Heart left ventricle (tissue), 16 donors: ENCODE measurements at regions not wholly inside any gene's neighbourhood (a gene's known extent, or its start where the extent isn't known, plus 50 kb on each side); places are given as distances from the start of the nearest gene placed in this dataset.

ENCODE experiments used
- ATAC-seq, 4 donors: fragments of 200-7000 bp; cut with Tn5 transposase; one replicate each; pipeline ENCODE4 v1.9.1; 2020 to 2022; ENCODE audit warnings: moderate library complexity in 4 of 4, mild to moderate bottlenecking in 3 of 4, moderate number of reproducible peaks in 1 of 4
- DNase-seq, 5 donors: peaks; one replicate each; pipeline ENCODE4 v3.0.0-alpha.2; 2020
- H3K27ac ChIP-seq, 12 donors: fragments of 200-600 bp; sonication (generic) in 4 of 12; one replicate each; pipeline versions ENCODE4 v1.5.0 to v1.8.0; 2016 to 2022; ENCODE audit warnings: mild to moderate bottlenecking in 2 of 12
- H3K27me3 ChIP-seq, 9 donors: fragments of 200-600 bp; sonication (generic) in 2 of 9; one replicate each; pipeline versions ENCODE4 v1.5.1 to v1.8.0; 2016 to 2022; ENCODE audit warnings: mild to moderate bottlenecking in 3 of 9
- H3K36me3 ChIP-seq, 9 donors: fragments of 200-600 bp; sonication (generic) in 2 of 9; one replicate each; pipeline versions ENCODE4 v1.5.0 to v1.8.0; 2018 to 2022; ENCODE audit warnings: mild to moderate bottlenecking in 2 of 9
- H3K4me1 ChIP-seq, 12 donors: fragments of 200-600 bp; sonication (generic) in 4 of 12; one replicate each; pipeline versions ENCODE4 v1.5.0 to v1.8.0; 2016 to 2022; ENCODE audit warnings: mild to moderate bottlenecking in 3 of 12
- H3K4me3 ChIP-seq, 12 donors: fragments of 200-600 bp; sonication (generic) in 4 of 12; one replicate each; pipeline versions ENCODE4 v1.5.0 to v1.8.0; 2017 to 2022; ENCODE audit warnings: mild to moderate bottlenecking in 9 of 12, moderate library complexity in 4 of 12
- H3K9me3 ChIP-seq, 12 donors: fragments of 200-600 bp; sonication (generic) in 4 of 12; one replicate each; pipeline versions ENCODE4 v1.5.0 to v1.8.0; 2016 to 2022; ENCODE audit warnings: mild to moderate bottlenecking in 1 of 12
- CTCF ChIP-seq, 12 donors: fragments of 200-600 bp; sonication (generic) in 4 of 12; IDR thresholded peaks; one replicate each; pipeline versions ENCODE4 v1.5.0 to v1.8.0; 2018 to 2022; ENCODE audit warnings: antibody characterized with exemption in 12 of 12, mild to moderate bottlenecking in 5 of 12
- POLR2A ChIP-seq, 2 donors: fragments of 450-650 bp; IDR thresholded peaks; one replicate each; pipeline ENCODE4 v1.6.1; 2017; ENCODE audit warnings: antibody characterized with exemption in 2 of 2, mild to moderate bottlenecking in 2 of 2, moderate library complexity in 2 of 2
- WGBS, 4 donors: extraction: QIAGEN DNeasy Blood & Tissue Kit in 2 of 4; methylation state at CpG; one replicate each; pipeline versions ENCODE4 v1.1.5 to v1.1.7; 2013 to 2018; 5-methylcytosine and 5-hydroxymethylcytosine counted together
- intact Hi-C, 10 donors: fragments of 100-400 bp; cut with DNase I; formaldehyde crosslinking; loops; one replicate each; pipeline versions ENCODE4 v1.11.1 to v1.14.2; 2022
- donor health status: ischemic (EF 13 %, LVEDD 7.1; RV severe dilation, severe dysfunction).
- donor health status: healthy with polysubstance abuse.
- donor health status: DM: no; HTN: yes; CAD: no.
- donor health status: DM: no; HTN: no; CAD: no.
- donor health status: ischemic (EF 25% LVEDD 6.9; RV normal size, moderate dysfunction).
- donor health status: ischemic (EF 25% LVEDD 5.7; RV mildly dilated, moderate dysfunction).
- donor health status: healthy.
- donor health status: DM: yes; HTN: yes; CAD: no.
- donor health status: ischemic (EF 35%, LVEDD 5.7; RV mildly dilated, moderate dysfunction).
- donor health status: nonischemic (EF 11% LVEDD 7.7; RV severe dilation, severe dysfunction).
- donor health status: DM: yes; HTN: yes; CAD: no.
- donor health status: PGD.
- donor health status: ischemic (EF 29% LVEDD 5.4; RV normal size, mild dysfunction).
- donor health status: nonischemic (EF 23%, LVEDD 6.1; RV moderate dilation, normal function).

- DNase-seq (no peak), ATAC-seq (no peak)
- H3K4me3 ChIP-seq: no peak overlapping the region
- H3K27me3 ChIP-seq: no peaks in the 10 kb centered on the region
- 67 to 80% (median 74%) methylated on average over 2 of the region's 2 CpGs for WGBS, 4 donors
- H3K27ac ChIP-seq: no peak overlapping the region
- TF ChIP-seq CTCF (IDR thresholded peaks at IDR 0.05) (no peak), POLR2A (IDR thresholded peaks at IDR 0.05) (no peak)
- no peaks in the 10 kb centered on the region for H3K36me3 ChIP-seq
- H3K4me1 ChIP-seq: no peaks in the 10 kb centered on the region
- H3K9me3 ChIP-seq: peaks cover 0 to 5% (median 0%) of the 10 kb centered on the region in 12 donors
- intact Hi-C loops: no loop called here
These were observed 173.5 kb downstream of the NKX6-1 start for GRCh38 chr4:84325625-84326024.

DNA sequence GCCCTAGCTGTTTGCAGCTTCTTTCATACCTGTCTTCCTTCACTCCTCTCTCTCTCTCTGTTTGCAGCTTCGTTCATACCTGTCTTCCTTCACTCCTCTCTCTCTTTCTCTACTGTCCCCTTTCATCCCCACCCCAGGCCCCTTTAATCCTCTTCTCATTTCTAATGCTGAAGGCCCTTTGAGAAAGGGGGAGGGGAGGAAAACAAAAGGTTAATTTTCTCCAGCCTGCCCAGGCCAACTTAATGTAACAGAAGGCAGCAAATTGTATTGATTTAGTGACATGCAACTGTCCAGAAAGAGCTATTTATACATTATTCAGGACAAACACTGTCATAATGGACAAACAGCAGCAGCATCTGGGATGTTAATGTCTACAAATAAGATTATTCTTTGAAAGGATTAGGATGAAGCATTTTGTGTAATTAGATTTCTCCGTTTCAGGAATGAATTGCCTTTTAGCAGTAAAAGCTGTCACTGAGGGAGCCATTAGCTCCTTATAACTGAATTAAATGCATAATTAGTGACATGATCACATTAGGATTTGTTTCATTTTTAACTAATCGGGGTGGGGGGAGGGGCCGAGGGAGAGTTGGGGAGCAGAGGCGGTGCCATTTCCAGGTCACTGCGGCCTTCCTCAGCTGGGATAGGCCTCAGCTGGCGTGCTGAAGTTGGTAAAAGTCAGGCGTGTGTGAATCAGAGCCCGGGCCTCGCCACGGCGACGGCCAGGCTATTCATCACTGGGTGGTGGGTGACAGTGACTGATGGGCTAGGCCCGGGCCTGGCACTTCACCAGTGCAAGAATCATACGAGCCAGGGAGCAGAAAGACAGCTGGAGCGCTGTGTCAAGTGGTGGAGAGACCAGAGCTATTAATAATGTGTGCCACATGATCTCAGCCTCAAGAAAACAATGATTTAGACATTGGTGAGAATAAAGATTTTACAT lies 174.5 kb downstream of the NKX6-1 start:
- no peaks in the 10 kb centered on the region for H3K36me3 ChIP-seq
- DNase-seq (peak in 1 of 5 donors; percentile 18), ATAC-seq (no peak)
- no peak overlapping the region for H3K27ac ChIP-seq
- no peak overlapping the region for H3K4me3 ChIP-seq
- H3K4me1 ChIP-seq: no peaks in the 10 kb centered on the region
- intact Hi-C loops: no loop called here
- WGBS, 4 donors: 33 to 46% (median 34%) methylated on average over 16 of the region's 16 CpGs
- TF ChIP-seq CTCF (IDR thresholded peaks at IDR 0.05) (no peak), POLR2A (IDR thresholded peaks at IDR 0.05) (no peak)
- H3K27me3 ChIP-seq: no peaks in the 10 kb centered on the region
- peaks cover 0 to 5% (median 0%) of the 10 kb centered on the region in 12 donors for H3K9me3 ChIP-seq

DNA sequence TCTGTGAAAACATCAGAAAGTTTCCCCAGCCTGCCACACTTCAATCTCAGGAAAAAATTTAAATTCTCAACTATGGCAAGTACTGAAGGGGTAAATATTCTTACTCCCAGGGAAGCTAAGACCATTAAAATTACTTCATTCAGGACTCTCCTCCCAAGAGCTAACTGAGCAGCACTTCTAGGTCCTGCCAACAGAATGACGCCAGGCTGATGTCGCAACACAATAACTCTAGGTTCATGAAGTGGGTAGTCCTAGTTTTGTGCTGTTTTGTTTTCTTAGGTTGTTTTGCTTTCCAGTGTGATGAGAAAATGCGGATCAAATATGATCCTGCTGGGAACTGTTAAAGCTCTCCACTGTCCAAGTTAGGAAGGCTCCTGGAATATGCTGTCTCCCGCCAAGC lies 180.0 kb downstream of the NKX6-1 start:
- 70 to 78% (median 74%) methylated on average over 4 of the region's 4 CpGs for WGBS, 4 donors
- intact Hi-C loops: no loop called here
- Histone ChIP-seq H3K9me3 (peaks cover 0 to 5% (median 0%) of the 10 kb centered on the region in 12 donors), H3K4me1 (no peaks in the 10 kb centered on the region), H3K27ac (no peak overlapping the region), H3K36me3 (no peaks in the 10 kb centered on the region), H3K4me3 (no peak overlapping the region), H3K27me3 (no peaks in the 10 kb centered on the region)
- no peak for DNase-seq
- no peak for ATAC-seq
- TF ChIP-seq CTCF (IDR thresholded peaks at IDR 0.05) (no peak), POLR2A (IDR thresholded peaks at IDR 0.05) (no peak)

- H3K9me3 ChIP-seq: peaks cover 0 to 5% (median 0%) of the 10 kb centered on the region in 12 donors
- H3K27ac ChIP-seq: no peak overlapping the region
- no peaks in the 10 kb centered on the region for H3K36me3 ChIP-seq
- H3K27me3 ChIP-seq: no peaks in the 10 kb centered on the region
- intact Hi-C loops: no loop called here
- no peak overlapping the region for H3K4me3 ChIP-seq
- no peak for DNase-seq
- no peak for ATAC-seq
- no peaks in the 10 kb centered on the region for H3K4me1 ChIP-seq
- TF ChIP-seq POLR2A (IDR thresholded peaks at IDR 0.05) (no peak), CTCF (IDR thresholded peaks at IDR 0.05) (no peak)
These were observed 181.6 kb downstream of the NKX6-1 start for GRCh38 chr4:84317513-84317912.
